SK-N-SH treated with all-trans-retinoic acid at 6 μM for 48 hours (cell line): ENCODE measurements at regions not wholly inside any gene's neighbourhood (a gene's known extent, or its start where the extent isn't known, plus 50 kb on each side); places are given as distances from the start of the nearest gene placed in this dataset.

ENCODE experiments used
- ATAC-seq: fragments of 200-7000 bp; cut with Tn5 transposase; 3 replicates; pipeline ENCODE4 v1.9.1; 2020; ENCODE audit warnings: mild to moderate bottlenecking, moderate library complexity
- ARNTL ChIP-seq: fragments of 450-650 bp; formaldehyde crosslinking; IDR thresholded peaks from 2 replicates; pipeline ENCODE4 v1.5.0; 2020; ENCODE audit warnings: low read depth, mild to moderate bottlenecking, moderate library complexity, borderline replicate concordance
- BACH2 ChIP-seq: fragments of 250-450 bp; sonication (Bioruptor Pico); IDR thresholded peaks from 2 replicates; pipeline ENCODE4 v1.9.0; 2021; ENCODE audit warnings: mild to moderate bottlenecking, borderline replicate concordance
- CREB5 ChIP-seq: fragments of 250-450 bp; sonication (Bioruptor Pico); IDR thresholded peaks from 2 replicates; pipeline ENCODE4 v1.5.1; 2020; ENCODE audit warnings: low read depth, mild to moderate bottlenecking, moderate library complexity
- CSDC2 ChIP-seq: fragments of 250-450 bp; sonication (Bioruptor Pico); IDR thresholded peaks from 2 replicates; pipeline ENCODE4 v1.5.0; 2020; ENCODE audit warnings: mild to moderate bottlenecking, moderate library complexity
- CSRNP3 ChIP-seq: fragments of 250-450 bp; sonication (Bioruptor Pico); IDR thresholded peaks from 2 replicates; pipeline ENCODE4 v1.5.1; 2021; ENCODE audit warnings: mild to moderate bottlenecking, moderate library complexity
- ESRRG ChIP-seq: fragments of 250-450 bp; sonication (Bioruptor Pico); IDR thresholded peaks from 2 replicates; pipeline ENCODE4 v1.6.1; 2021; ENCODE audit warnings: mild to moderate bottlenecking
- GLIS3 ChIP-seq: fragments of 250-450 bp; sonication (Bioruptor Pico); IDR thresholded peaks from 2 replicates; pipeline ENCODE4 v1.5.0; 2020; ENCODE audit warnings: mild to moderate bottlenecking, moderate library complexity
- ISL1 ChIP-seq: fragments of 250-450 bp; sonication (Bioruptor Pico); IDR thresholded peaks from 2 replicates; pipeline ENCODE4 v2.1.2; 2022; ENCODE audit warnings: mild to moderate bottlenecking, moderate library complexity
- OSR1 ChIP-seq: fragments of 250-450 bp; sonication (Bioruptor Pico); IDR thresholded peaks from 2 replicates; pipeline ENCODE4 v1.8.0; 2022; ENCODE audit warnings: moderate library complexity, mild to moderate bottlenecking, inconsistent platforms
- PATZ1 ChIP-seq: fragments of 250-450 bp; sonication (Bioruptor Pico); IDR thresholded peaks from 2 replicates; pipeline ENCODE4 v1.8.0; 2020; ENCODE audit warnings: mild to moderate bottlenecking, moderate library complexity, borderline replicate concordance
- POU6F1 ChIP-seq: fragments of 250-450 bp; sonication (Bioruptor Pico); IDR thresholded peaks from 2 replicates; pipeline ENCODE4 v1.8.0; 2021; ENCODE audit warnings: low read depth, mild to moderate bottlenecking, moderate library complexity, borderline replicate concordance
- PPARA ChIP-seq: fragments of 250-450 bp; sonication (Bioruptor Pico); IDR thresholded peaks from 2 replicates; pipeline ENCODE4 v1.5.0; 2020; ENCODE audit warnings: mild to moderate bottlenecking, borderline replicate concordance
- RARB ChIP-seq: fragments of 250-450 bp; sonication (Bioruptor Pico); IDR thresholded peaks from 2 replicates; pipeline ENCODE4 v1.8.0; 2021; ENCODE audit warnings: mild to moderate bottlenecking, moderate library complexity
- TCF4 ChIP-seq: fragments of 250-450 bp; sonication (Bioruptor Pico); IDR thresholded peaks from 2 replicates; pipeline ENCODE4 v1.8.0; 2021; ENCODE audit warnings: mild to moderate bottlenecking, moderate library complexity, borderline replicate concordance
- TOX ChIP-seq: fragments of 250-450 bp; sonication (Bioruptor Pico); IDR thresholded peaks from 2 replicates; pipeline ENCODE4 v1.8.0; 2021; ENCODE audit warnings: mild to moderate bottlenecking, moderate library complexity, borderline replicate concordance
- TSHZ2 ChIP-seq: fragments of 250-450 bp; sonication (Bioruptor Pico); IDR thresholded peaks from 2 replicates; pipeline ENCODE4 v1.5.0; 2020; ENCODE audit warnings: mild to moderate bottlenecking, moderate library complexity
- ZC3H10 ChIP-seq: fragments of 250-450 bp; sonication (Bioruptor Pico); IDR thresholded peaks from 2 replicates; pipeline ENCODE4 v1.5.1; 2021; ENCODE audit warnings: mild to moderate bottlenecking, moderate library complexity
- ZFP3 ChIP-seq: fragments of 250-450 bp; sonication (Bioruptor Pico); IDR thresholded peaks from 2 replicates; pipeline ENCODE4 v1.5.0; 2020; ENCODE audit warnings: mild to moderate bottlenecking, moderate library complexity
- ZFP30 ChIP-seq: fragments of 450-650 bp; formaldehyde crosslinking; IDR thresholded peaks from 2 replicates; pipeline ENCODE4 v1.5.0; 2022; ENCODE audit warnings: mild to moderate bottlenecking, moderate library complexity
- ZNF565 ChIP-seq: fragments of 450-650 bp; formaldehyde crosslinking; conservative IDR thresholded peaks from 2 replicates; pipeline ENCODE4 v1.5.0; 2020; ENCODE audit warnings: low read depth, mild to moderate bottlenecking, moderate library complexity
- ZNF8 ChIP-seq: fragments of 450-650 bp; formaldehyde crosslinking; IDR thresholded peaks from 2 replicates; pipeline ENCODE4 v1.5.0; 2020; ENCODE audit warnings: mild to moderate bottlenecking, moderate library complexity

GRCh38 chr3:180528843-180529242 lies 73.1 kb upstream of the TTC14 start:
- no peak for TF ChIP-seq BACH2
- no peak for TF ChIP-seq ZC3H10 (CRISPR knock-in tag)
- TF ChIP-seq ISL1 (CRISPR knock-in tag): no peak
- TF ChIP-seq GLIS3 (CRISPR knock-in tag): no peak
- no peak for TF ChIP-seq ARNTL
- no peak for TF ChIP-seq ESRRG
- TF ChIP-seq TCF4: no peak
- no peak for TF ChIP-seq CSRNP3
- TF ChIP-seq CSDC2: no peak
- TF ChIP-seq POU6F1 (CRISPR knock-in tag): no peak
- no peak for TF ChIP-seq TSHZ2 (CRISPR knock-in tag)
- TF ChIP-seq CREB5 (CRISPR knock-in tag): no peak
- TF ChIP-seq RARB (CRISPR knock-in tag): no peak
- TF ChIP-seq PPARA (CRISPR knock-in tag): no peak
- TF ChIP-seq ZNF8: no peak
- TF ChIP-seq ZNF565 (CRISPR knock-in tag): no peak
- TF ChIP-seq TOX (CRISPR knock-in tag): no peak
- TF ChIP-seq ZFP30: no peak
- TF ChIP-seq, all 23 proteins: peak for 0
- ATAC-seq: no peak

- no peak for TF ChIP-seq GLIS3 (CRISPR knock-in tag)
- TF ChIP-seq ESRRG: no peak
- no peak for TF ChIP-seq CREB5 (CRISPR knock-in tag)
- no peak for TF ChIP-seq BACH2
- no peak for TF ChIP-seq PATZ1 (CRISPR knock-in tag)
- TF ChIP-seq TSHZ2 (CRISPR knock-in tag): no peak
- no peak for TF ChIP-seq CSRNP3
- no peak for TF ChIP-seq OSR1 (CRISPR knock-in tag)
- no peak for TF ChIP-seq RARB (CRISPR knock-in tag)
- no peak for TF ChIP-seq ZFP3 (CRISPR knock-in tag)
- TF ChIP-seq POU6F1 (CRISPR knock-in tag): no peak
- no peak for TF ChIP-seq ZNF8
- TF ChIP-seq ISL1 (CRISPR knock-in tag): no peak
- no peak for TF ChIP-seq CSDC2
- TF ChIP-seq, all 23 proteins: peak for 0
- ATAC-seq: no peak
These were observed 72.2 kb upstream of the TTC14 start for GRCh38 chr3:180529778-180530177.
